ENCODE measurements at regions not wholly inside any gene's neighbourhood (a gene's known extent, or its start where the extent isn't known, plus 50 kb on each side); places are given as distances from the start of the nearest gene placed in this dataset.

GRCh38 chr12:127162902-127163301 lies 1104.1 kb upstream of the TMEM132C start:
- H3K9me3 Mint-ChIP-seq: peaks cover 17% of the 10 kb centered on the region
- H3K4me2 ChIP-seq: no peak overlapping the region
- no peaks in the 10 kb centered on the region for H3K36me3 ChIP-seq (ENCODE audit: insufficient read depth)
- TF ChIP-seq STAT1 (IDR thresholded peaks at IDR 0.05; ENCODE audit: unreplicated experiment): no peak
- no peak for TF ChIP-seq EZH2phosphoT487 (IDR thresholded peaks at IDR 0.05; ENCODE audit: unreplicated experiment)
- no peak for TF ChIP-seq REST (IDR thresholded peaks at IDR 0.05; ENCODE audit: unreplicated experiment)
- TF ChIP-seq ZNF114 (CRISPR knock-in tag; IDR thresholded peaks at IDR 0.05): no peak
- no peak for TF ChIP-seq CTCF (conservative IDR thresholded peaks at IDR 0.05; ENCODE audit: low read depth in 2 of 2)
- TF ChIP-seq ETS1 (IDR thresholded peaks at IDR 0.05): no peak
- TF ChIP-seq POLR2AphosphoS5 (IDR thresholded peaks at IDR 0.05; ENCODE audit: low read depth): no peak
- TF ChIP-seq JUNB (IDR thresholded peaks at IDR 0.05; ENCODE audit: unreplicated experiment): no peak
- TF ChIP-seq ZNF331 (CRISPR knock-in tag; IDR thresholded peaks at IDR 0.05; ENCODE audit: low read depth): no peak
- TF ChIP-seq EZH2 (IDR thresholded peaks at IDR 0.05; ENCODE audit: low read depth, unreplicated experiment): no peak
- H3K27me3 Mint-ChIP-seq (ENCODE audit: insufficient read depth, low read depth, poor library complexity): peaks cover 3% of the 10 kb centered on the region
- no peaks in the 10 kb centered on the region for H3K4me1 Mint-ChIP-seq
- H3F3A ChIP-seq (replicated peaks; ENCODE audit: low read depth): no peaks in the 10 kb centered on the region
- no peak overlapping the region for H3K27ac ChIP-seq (ENCODE audit: low read depth)
- no peak for ATAC-seq
- H3K4me3 Mint-ChIP-seq: no peak overlapping the region
- H4K20me1 ChIP-seq (replicated peaks; ENCODE audit: insufficient read depth): no peaks in the 10 kb centered on the region
- no peak for DNase-seq (ENCODE audit: low spot score)
- H2AFZ ChIP-seq: no peak overlapping the region
- H3K4me1 ChIP-seq (ENCODE audit: insufficient read depth): no peaks in the 10 kb centered on the region
- H3K36me3 Mint-ChIP-seq (ENCODE audit: low read depth): peaks cover 31% of the 10 kb centered on the region
- no peak overlapping the region for H3K27ac Mint-ChIP-seq
- H3K4me3 ChIP-seq: no peak overlapping the region
- no peaks in the 10 kb centered on the region for H3K79me2 ChIP-seq (replicated peaks; ENCODE audit: insufficient read depth)
- H3K9me2 ChIP-seq (ENCODE audit: insufficient read depth): no peaks in the 10 kb centered on the region
- no peaks in the 10 kb centered on the region for H3K27me3 ChIP-seq (ENCODE audit: insufficient read depth)
